ENCODE measurements at regions not wholly inside any gene's neighbourhood (a gene's known extent, or its start where the extent isn't known, plus 50 kb on each side); places are given as distances from the start of the nearest gene placed in this dataset.

DNA sequence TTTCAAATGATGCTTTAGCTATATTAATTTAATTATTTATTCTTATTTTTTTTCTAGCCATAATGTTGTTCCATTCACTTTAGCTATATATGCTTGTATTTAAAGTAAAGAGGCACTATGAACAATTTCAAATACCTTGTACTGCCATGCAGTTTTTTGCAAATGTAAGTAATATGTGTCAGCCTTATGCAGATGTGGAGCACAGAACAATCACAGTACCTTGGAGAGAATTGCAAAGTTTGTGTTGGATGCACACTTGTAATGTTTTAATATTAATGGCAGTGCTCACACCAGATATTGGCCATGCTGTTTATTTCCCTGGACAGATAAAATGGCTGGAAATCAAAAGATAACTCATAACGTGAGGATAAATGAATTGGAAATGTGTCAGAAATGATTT is 663.5 kb upstream of the SEMA3D start:
- no peak overlapping the region for H3K4me2 ChIP-seq (ENCODE audit: low read length)
- no peaks in the 10 kb centered on the region for H3K36me3 ChIP-seq (ENCODE audit: control insufficient read depth, low read length)
- H3K27ac ChIP-seq (ENCODE audit: low read depth, low read length): no peak overlapping the region
- no peaks in the 10 kb centered on the region for H3K9me3 ChIP-seq (ENCODE audit: control insufficient read depth, insufficient read depth, low read length)
- no peaks in the 10 kb centered on the region for H3K4me1 ChIP-seq (ENCODE audit: control insufficient read depth, low read length)
- H3K9me2 ChIP-seq (replicated peaks; ENCODE audit: control insufficient read depth, low read length): no peaks in the 10 kb centered on the region
- H3F3A ChIP-seq (ENCODE audit: control insufficient read depth, insufficient read depth): no peaks in the 10 kb centered on the region
- H3K27me3 ChIP-seq (ENCODE audit: control insufficient read depth, low read length): no peaks in the 10 kb centered on the region
- TF ChIP-seq, protein P1, sequence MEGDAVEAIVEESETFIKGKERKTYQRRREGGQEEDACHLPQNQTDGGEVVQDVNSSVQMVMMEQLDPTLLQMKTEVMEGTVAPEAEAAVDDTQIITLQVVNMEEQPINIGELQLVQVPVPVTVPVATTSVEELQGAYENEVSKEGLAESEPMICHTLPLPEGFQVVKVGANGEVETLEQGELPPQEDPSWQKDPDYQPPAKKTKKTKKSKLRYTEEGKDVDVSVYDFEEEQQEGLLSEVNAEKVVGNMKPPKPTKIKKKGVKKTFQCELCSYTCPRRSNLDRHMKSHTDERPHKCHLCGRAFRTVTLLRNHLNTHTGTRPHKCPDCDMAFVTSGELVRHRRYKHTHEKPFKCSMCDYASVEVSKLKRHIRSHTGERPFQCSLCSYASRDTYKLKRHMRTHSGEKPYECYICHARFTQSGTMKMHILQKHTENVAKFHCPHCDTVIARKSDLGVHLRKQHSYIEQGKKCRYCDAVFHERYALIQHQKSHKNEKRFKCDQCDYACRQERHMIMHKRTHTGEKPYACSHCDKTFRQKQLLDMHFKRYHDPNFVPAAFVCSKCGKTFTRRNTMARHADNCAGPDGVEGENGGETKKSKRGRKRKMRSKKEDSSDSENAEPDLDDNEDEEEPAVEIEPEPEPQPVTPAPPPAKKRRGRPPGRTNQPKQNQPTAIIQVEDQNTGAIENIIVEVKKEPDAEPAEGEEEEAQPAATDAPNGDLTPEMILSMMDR (IDR thresholded peaks at IDR 0.05; ENCODE audit: low read depth, low read length, poor library complexity, severe bottlenecking): no peak
- TF ChIP-seq EZH2phosphoT487 (IDR thresholded peaks at IDR 0.05; ENCODE audit: borderline replicate concordance, low read length): no peak
- no peak overlapping the region for H3K4me3 ChIP-seq (ENCODE audit: low read length)
- H4K20me1 ChIP-seq (ENCODE audit: control insufficient read depth, insufficient read depth, low read depth, low read length): no peaks in the 10 kb centered on the region
- no peaks in the 10 kb centered on the region for H3K79me2 ChIP-seq (ENCODE audit: control insufficient read depth, low read length)

- TF ChIP-seq, protein P1 (IDR thresholded peaks at IDR 0.05; ENCODE audit: low read depth, low read length, poor library complexity, severe bottlenecking): no peak
- no peak for TF ChIP-seq EZH2phosphoT487 (IDR thresholded peaks at IDR 0.05; ENCODE audit: borderline replicate concordance, low read length)
- Histone ChIP-seq H3K9me2 (replicated peaks; ENCODE audit: control insufficient read depth, low read length) (no peaks in the 10 kb centered on the region), H3K4me2 (ENCODE audit: low read length) (no peak overlapping the region), H3K27me3 (ENCODE audit: control insufficient read depth, low read length) (no peaks in the 10 kb centered on the region), H3K27ac (ENCODE audit: low read depth, low read length) (no peak overlapping the region), H3K4me1 (ENCODE audit: control insufficient read depth, low read length) (no peaks in the 10 kb centered on the region), H3K36me3 (ENCODE audit: control insufficient read depth, low read length) (no peaks in the 10 kb centered on the region), H3K9me3 (ENCODE audit: control insufficient read depth, insufficient read depth, low read length) (no peaks in the 10 kb centered on the region), H3K4me3 (ENCODE audit: low read length) (no peak overlapping the region), H3F3A (ENCODE audit: control insufficient read depth, insufficient read depth) (no peaks in the 10 kb centered on the region), H3K79me2 (ENCODE audit: control insufficient read depth, low read length) (no peaks in the 10 kb centered on the region), H4K20me1 (ENCODE audit: control insufficient read depth, insufficient read depth, low read depth, low read length) (no peaks in the 10 kb centered on the region)
Observed at GRCh38 chr7:85840554-85840953, 653.7 kb upstream of the SEMA3D start.

GRCh38 chr7:85833066-85833465 is 646.2 kb upstream of the SEMA3D start:
- Histone ChIP-seq H3K9me3 (ENCODE audit: control insufficient read depth, insufficient read depth, low read length) (no peaks in the 10 kb centered on the region), H3K4me2 (ENCODE audit: low read length) (no peak overlapping the region), H3K36me3 (ENCODE audit: control insufficient read depth, low read length) (no peaks in the 10 kb centered on the region), H4K20me1 (ENCODE audit: control insufficient read depth, insufficient read depth, low read depth, low read length) (no peaks in the 10 kb centered on the region), H3K9me2 (replicated peaks; ENCODE audit: control insufficient read depth, low read length) (no peaks in the 10 kb centered on the region), H3F3A (ENCODE audit: control insufficient read depth, insufficient read depth) (no peaks in the 10 kb centered on the region), H3K4me3 (ENCODE audit: low read length) (no peak overlapping the region), H3K79me2 (ENCODE audit: control insufficient read depth, low read length) (no peaks in the 10 kb centered on the region), H3K27ac (ENCODE audit: low read depth, low read length) (no peak overlapping the region), H3K4me1 (ENCODE audit: control insufficient read depth, low read length) (no peaks in the 10 kb centered on the region), H3K27me3 (ENCODE audit: control insufficient read depth, low read length) (no peaks in the 10 kb centered on the region)
- TF ChIP-seq EZH2phosphoT487 (IDR thresholded peaks at IDR 0.05; ENCODE audit: borderline replicate concordance, low read length): no peak
- TF ChIP-seq, protein P1 (IDR thresholded peaks at IDR 0.05; ENCODE audit: low read depth, low read length, poor library complexity, severe bottlenecking): no peak

GRCh38 chr7:85830982-85831381 is 644.1 kb upstream of the SEMA3D start:
- no peak overlapping the region for H3K4me2 ChIP-seq (ENCODE audit: low read length)
- no peak for TF ChIP-seq EZH2phosphoT487 (IDR thresholded peaks at IDR 0.05; ENCODE audit: borderline replicate concordance, low read length)
- TF ChIP-seq, protein P1 (IDR thresholded peaks at IDR 0.05; ENCODE audit: low read depth, low read length, poor library complexity, severe bottlenecking): no peak
- no peaks in the 10 kb centered on the region for H3K79me2 ChIP-seq (ENCODE audit: control insufficient read depth, low read length)
- no peaks in the 10 kb centered on the region for H3K36me3 ChIP-seq (ENCODE audit: control insufficient read depth, low read length)
- no peaks in the 10 kb centered on the region for H3F3A ChIP-seq (ENCODE audit: control insufficient read depth, insufficient read depth)
- no peak overlapping the region for H3K4me3 ChIP-seq (ENCODE audit: low read length)
- no peaks in the 10 kb centered on the region for H3K27me3 ChIP-seq (ENCODE audit: control insufficient read depth, low read length)
- no peaks in the 10 kb centered on the region for H4K20me1 ChIP-seq (ENCODE audit: control insufficient read depth, insufficient read depth, low read depth, low read length)
- H3K9me2 ChIP-seq (replicated peaks; ENCODE audit: control insufficient read depth, low read length): no peaks in the 10 kb centered on the region
- H3K4me1 ChIP-seq (ENCODE audit: control insufficient read depth, low read length): no peaks in the 10 kb centered on the region
- H3K9me3 ChIP-seq (ENCODE audit: control insufficient read depth, insufficient read depth, low read length): no peaks in the 10 kb centered on the region
- H3K27ac ChIP-seq (ENCODE audit: low read depth, low read length): no peak overlapping the region
